ENCODE measurements at regions not wholly inside any gene's neighbourhood (a gene's known extent, or its start where the extent isn't known, plus 50 kb on each side); places are given as distances from the start of the nearest gene placed in this dataset.

DNA sequence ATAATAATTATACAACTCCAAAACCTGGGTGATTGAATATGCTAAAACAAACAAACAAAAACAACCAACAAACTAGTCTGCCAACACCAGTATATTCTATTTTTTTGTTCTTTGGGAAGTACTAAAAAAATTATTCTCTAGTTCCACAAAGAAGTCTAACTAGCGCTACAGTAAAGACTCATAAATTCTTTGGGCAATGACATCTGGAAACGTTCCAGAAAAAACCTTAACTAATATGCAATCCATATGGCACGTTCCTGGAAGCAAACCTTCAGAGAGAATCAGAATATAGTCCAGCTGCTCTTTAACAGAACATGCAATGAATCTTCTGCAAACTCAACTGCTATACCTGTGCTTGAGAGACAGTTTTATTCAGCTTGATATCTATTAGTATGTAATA is 500.1 kb downstream of the TRAM1L1 start:
- Histone ChIP-seq H3K4me3 (ENCODE audit: low read length in 3 of 3) (no peak overlapping the region), H3K9me3 (ENCODE audit: control insufficient read depth in 2 of 3, insufficient read depth in 1 of 3, low read length in 3 of 3) (no peaks in the 10 kb centered on the region), H3K9ac (ENCODE audit: low read length in 3 of 3) (no peak overlapping the region), H3K36me3 (ENCODE audit: control insufficient read depth in 2 of 3, insufficient read depth in 3 of 3, low read length in 3 of 3) (no peaks in the 10 kb centered on the region), H3K27me3 (ENCODE audit: control insufficient read depth, insufficient read depth, low read length) (no peaks in the 10 kb centered on the region), H3K27ac (ENCODE audit: low read depth in 2 of 2, low read length in 2 of 2) (no peak overlapping the region), H3K4me1 (ENCODE audit: control insufficient read depth in 2 of 3, insufficient read depth in 2 of 3, low read depth in 1 of 3, low read length in 3 of 3) (no peaks in the 10 kb centered on the region)
- DNase-seq (peak in 2 of 5 donors; percentile 25 to 36), FAIRE-seq (no peak)
- intact Hi-C loops (cut with DNase I), result no loop called here
- no peak for TF ChIP-seq CTCF (IDR thresholded peaks at IDR 0.05; ENCODE audit: borderline replicate concordance, extremely low read depth, insufficient read depth)

GRCh38 chr4:116577321-116577720 is 508.1 kb downstream of the TRAM1L1 start:
- intact Hi-C loops (cut with DNase I), result no loop called here
- Histone ChIP-seq H3K4me1 (ENCODE audit: control insufficient read depth in 2 of 3, insufficient read depth in 2 of 3, low read depth in 1 of 3, low read length in 3 of 3) (no peaks in the 10 kb centered on the region), H3K4me3 (ENCODE audit: low read length in 3 of 3) (no peak overlapping the region), H3K9me3 (ENCODE audit: control insufficient read depth in 2 of 3, insufficient read depth in 1 of 3, low read length in 3 of 3) (no peaks in the 10 kb centered on the region), H3K9ac (ENCODE audit: low read length in 3 of 3) (no peak overlapping the region), H3K27me3 (ENCODE audit: control insufficient read depth, insufficient read depth, low read length) (no peaks in the 10 kb centered on the region), H3K36me3 (ENCODE audit: control insufficient read depth in 2 of 3, insufficient read depth in 3 of 3, low read length in 3 of 3) (no peaks in the 10 kb centered on the region), H3K27ac (ENCODE audit: low read depth in 2 of 2, low read length in 2 of 2) (no peak overlapping the region)
- no peak for DNase-seq
- no peak for FAIRE-seq
- no peak for TF ChIP-seq CTCF (IDR thresholded peaks at IDR 0.05; ENCODE audit: borderline replicate concordance, extremely low read depth, insufficient read depth)

- H3K4me1 ChIP-seq (ENCODE audit: control insufficient read depth in 2 of 3, insufficient read depth in 2 of 3, low read depth in 1 of 3, low read length in 3 of 3), result no peaks in the 10 kb centered on the region
- H3K4me3 ChIP-seq (ENCODE audit: low read length in 3 of 3), result no peak overlapping the region
- H3K9ac ChIP-seq (ENCODE audit: low read length in 3 of 3), result no peak overlapping the region
- FAIRE-seq (no peak), DNase-seq (peak in 1 of 5 donors; percentile 52)
- no peaks in the 10 kb centered on the region for H3K9me3 ChIP-seq (ENCODE audit: control insufficient read depth in 2 of 3, insufficient read depth in 1 of 3, low read length in 3 of 3)
- intact Hi-C loops (cut with DNase I), result no loop called here
- no peak overlapping the region for H3K27ac ChIP-seq (ENCODE audit: low read depth in 2 of 2, low read length in 2 of 2)
- no peak for TF ChIP-seq CTCF (IDR thresholded peaks at IDR 0.05; ENCODE audit: borderline replicate concordance, extremely low read depth, insufficient read depth)
- no peaks in the 10 kb centered on the region for H3K36me3 ChIP-seq (ENCODE audit: control insufficient read depth in 2 of 3, insufficient read depth in 3 of 3, low read length in 3 of 3)
- H3K27me3 ChIP-seq (ENCODE audit: control insufficient read depth, insufficient read depth, low read length), result no peaks in the 10 kb centered on the region
Observed at GRCh38 chr4:116573540-116573939, 511.8 kb downstream of the TRAM1L1 start.

DNA sequence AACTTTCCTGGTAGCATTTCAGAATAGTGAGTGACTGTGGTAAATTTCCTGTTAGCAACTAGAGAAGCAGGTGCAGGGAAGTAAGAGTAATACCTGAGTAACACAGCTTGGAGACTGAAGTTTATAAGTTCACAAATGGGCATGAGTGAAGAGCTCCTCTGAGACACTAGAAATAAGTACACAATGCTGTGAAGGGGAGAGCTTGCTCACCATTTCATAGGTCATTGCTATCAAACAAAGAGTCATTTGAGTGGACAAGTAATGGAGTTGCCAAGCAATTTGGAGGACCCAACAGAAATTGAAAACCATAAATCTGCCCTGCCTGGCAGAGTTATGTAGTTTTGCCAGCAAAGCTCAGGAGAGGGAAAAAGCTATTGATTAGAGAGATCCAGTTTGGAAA is 523.6 kb downstream of the TRAM1L1 start:
- no peak for FAIRE-seq
- intact Hi-C loops (cut with DNase I), result no loop called here
- Histone ChIP-seq H3K36me3 (ENCODE audit: control insufficient read depth in 2 of 3, insufficient read depth in 3 of 3, low read length in 3 of 3) (no peaks in the 10 kb centered on the region), H3K4me3 (ENCODE audit: low read length in 3 of 3) (no peak overlapping the region), H3K27ac (ENCODE audit: low read depth in 2 of 2, low read length in 2 of 2) (no peak overlapping the region), H3K27me3 (ENCODE audit: control insufficient read depth, insufficient read depth, low read length) (no peaks in the 10 kb centered on the region), H3K9me3 (ENCODE audit: control insufficient read depth in 2 of 3, insufficient read depth in 1 of 3, low read length in 3 of 3) (no peaks in the 10 kb centered on the region), H3K9ac (ENCODE audit: low read length in 3 of 3) (no peak overlapping the region), H3K4me1 (ENCODE audit: control insufficient read depth in 2 of 3, insufficient read depth in 2 of 3, low read depth in 1 of 3, low read length in 3 of 3) (no peaks in the 10 kb centered on the region)
- peak in 1 of 5 donors; percentile 1 for DNase-seq
- TF ChIP-seq CTCF (IDR thresholded peaks at IDR 0.05; ENCODE audit: borderline replicate concordance, extremely low read depth, insufficient read depth), result no peak

All from kidney (tissue), 13 donors.